Trophoblast cell (in vitro differentiated cells and primary cell): ENCODE measurements at regions not wholly inside any gene's neighbourhood (a gene's known extent, or its start where the extent isn't known, plus 50 kb on each side); places are given as distances from the start of the nearest gene placed in this dataset.
A peak's percentile ranks its signal among the peaks of the same experiment; 100 is the strongest.

Experiments
- DNase-seq, 2 donors: peaks; one replicate each; pipeline ENCODE4 v3.0.0-alpha.2; 2016
- H2AFZ ChIP-seq: 2 replicates; pipeline ENCODE4 v1.6.1; 2013; ENCODE audit warnings: low read length, moderate library complexity, mild to moderate bottlenecking; ENCODE audit not compliant: insufficient read depth, poor library complexity
- H2AK5ac ChIP-seq: 2 replicates; pipeline ENCODE4 v1.6.1; 2013; ENCODE audit warnings: mild to moderate bottlenecking, low read length
- H2BK120ac ChIP-seq: 2 replicates; pipeline ENCODE4 v1.6.1; 2013; ENCODE audit warnings: low read length, mild to moderate bottlenecking, moderate library complexity; ENCODE audit not compliant: insufficient read depth, poor library complexity
- H2BK12ac ChIP-seq: 2 replicates; pipeline ENCODE4 v1.6.1; 2013; ENCODE audit warnings: mild to moderate bottlenecking, low read length, moderate library complexity
- H2BK5ac ChIP-seq: 2 replicates; pipeline ENCODE4 v1.6.1; 2013; ENCODE audit warnings: low read length, low read depth, moderate library complexity, mild to moderate bottlenecking; ENCODE audit not compliant: poor library complexity
- H3K14ac ChIP-seq: 2 replicates; pipeline ENCODE4 v1.6.1; 2013; ENCODE audit warnings: mild to moderate bottlenecking, low read length
- H3K18ac ChIP-seq: 2 replicates; pipeline ENCODE4 v1.6.1; 2013; ENCODE audit warnings: mild to moderate bottlenecking, low read length
- H3K23ac ChIP-seq: 2 replicates; pipeline ENCODE4 v1.6.1; 2013; ENCODE audit warnings: low read length
- H3K27ac ChIP-seq: 2 replicates; pipeline ENCODE4 v1.5.1; 2013; ENCODE audit warnings: low read depth, mild to moderate bottlenecking, inconsistent platforms, low read length, moderate library complexity
- H3K27me3 ChIP-seq: 2 replicates; pipeline ENCODE4 v1.6.1; 2013; ENCODE audit warnings: inconsistent platforms, mild to moderate bottlenecking, low read length, moderate library complexity; ENCODE audit not compliant: insufficient read depth
- H3K36me3 ChIP-seq, 2 experiments: 1 replicate in 1 of 2; 2 replicates in 1 of 2; pipeline ENCODE4 v1.6.1; 2013; ENCODE audit warnings: low read length in 2 of 2, mild to moderate bottlenecking in 2 of 2, moderate library complexity in 1 of 2; ENCODE audit not compliant: insufficient read depth in 2 of 2, control insufficient read depth in 1 of 2
- H3K4ac ChIP-seq: 2 replicates; pipeline ENCODE4 v1.6.1; 2013; ENCODE audit warnings: low read depth, mild to moderate bottlenecking, low read length, moderate library complexity
- H3K4me1 ChIP-seq, 2 experiments: 1 replicate in 1 of 2; 2 replicates in 1 of 2; pipeline ENCODE4 v1.6.1; 2013; ENCODE audit warnings: low read length in 2 of 2, mild to moderate bottlenecking in 2 of 2, moderate library complexity in 1 of 2; ENCODE audit not compliant: insufficient read depth in 2 of 2, control insufficient read depth in 1 of 2
- H3K4me2 ChIP-seq: 2 replicates; pipeline ENCODE4 v1.6.1; 2013; ENCODE audit warnings: inconsistent platforms, mild to moderate bottlenecking, low read length, moderate library complexity
- H3K4me3 ChIP-seq: 2 replicates; pipeline ENCODE4 v1.5.1; 2013; ENCODE audit warnings: mild to moderate bottlenecking, low read depth, low read length, inconsistent platforms
- H3K79me1 ChIP-seq: one replicate; pipeline ENCODE4 v1.6.1; 2013; ENCODE audit warnings: low read length
- H3K79me2 ChIP-seq: 2 replicates; pipeline ENCODE4 v1.6.1; 2013; ENCODE audit warnings: low read length, mild to moderate bottlenecking; ENCODE audit not compliant: control insufficient read depth, insufficient read depth, poor library complexity
- H3K9ac ChIP-seq: 2 replicates; pipeline ENCODE4 v1.6.1; 2013; ENCODE audit warnings: mild to moderate bottlenecking, low read length
- H3K9me3 ChIP-seq: 2 replicates; pipeline ENCODE4 v1.6.1; 2013; ENCODE audit warnings: low read depth, mild to moderate bottlenecking, control low read depth, inconsistent platforms, low read length; ENCODE audit not compliant: insufficient read depth
- H4K12ac ChIP-seq: 2 replicates; pipeline ENCODE4 v1.6.1; 2013; ENCODE audit warnings: low read depth, mild to moderate bottlenecking, low read length, moderate library complexity
- H4K8ac ChIP-seq: 2 replicates; pipeline ENCODE4 v1.6.1; 2013; ENCODE audit warnings: low read depth, mild to moderate bottlenecking, low read length, moderate library complexity
- H4K91ac ChIP-seq: one replicate; pipeline ENCODE4 v1.6.1; 2013; ENCODE audit warnings: low read depth, mild to moderate bottlenecking, low read length, moderate library complexity
- WGBS: extraction: QIAGEN DNeasy Blood & Tissue Kit; methylation state at CpG from one replicate; pipeline ENCODE4 v1.1.7; 2013; ENCODE audit warnings: missing lambda C conversion rate; ENCODE audit not compliant: insufficient read length, insufficient coverage; ENCODE audit errors: extremely low coverage; 5-methylcytosine and 5-hydroxymethylcytosine counted together

DNA sequence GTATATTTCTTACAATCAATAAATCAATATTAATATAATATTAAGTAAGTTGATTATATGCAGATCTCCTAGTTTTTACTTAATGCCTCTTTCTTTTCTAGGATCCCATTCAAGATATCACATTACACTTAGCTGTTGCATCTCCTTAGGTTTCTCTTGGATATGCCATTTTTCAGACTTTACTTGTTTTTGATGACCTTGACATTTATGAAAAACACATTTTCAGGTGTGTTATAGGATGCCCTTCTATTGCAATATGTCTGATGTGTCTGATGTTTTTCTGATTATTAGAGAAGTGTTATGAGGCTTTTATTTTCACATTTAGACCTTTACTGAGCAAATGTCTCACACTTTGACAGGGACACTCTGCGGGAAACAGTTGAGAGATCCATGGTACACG, 933.6 kb upstream of the CNTNAP5 start:
- Histone ChIP-seq H2AFZ (no peak overlapping the region), H4K91ac (no peak overlapping the region), H3K9me3 (no peaks in the 10 kb centered on the region), H3K9ac (no peak overlapping the region), H4K8ac (no peak overlapping the region), H3K18ac (no peak overlapping the region), H3K27me3 (no peaks in the 10 kb centered on the region), H3K4ac (no peak overlapping the region), H3K27ac (no peak overlapping the region), H2AK5ac (no peak overlapping the region), H2BK120ac (no peak overlapping the region), H3K4me3 (no peak overlapping the region), H3K79me2 (no peaks in the 10 kb centered on the region), H2BK5ac (no peak overlapping the region), H3K4me1 (peaks cover 0 to 2% of the 10 kb centered on the region in 2 experiments), H3K14ac (no peak overlapping the region), H3K36me3 (no peaks in the 10 kb centered on the region), H4K12ac (no peak overlapping the region), H3K79me1 (no peaks in the 10 kb centered on the region), H3K4me2 (no peak overlapping the region), H2BK12ac (no peak overlapping the region), H3K23ac (no peak overlapping the region)
- no peak for DNase-seq
- no CpG with 5 or more reads among the region's 2 CpGs for WGBS

GRCh38 chr2:123093199-123093598, 931.9 kb upstream of the CNTNAP5 start:
- no peak for DNase-seq
- H4K8ac ChIP-seq = no peak overlapping the region
- H2BK120ac ChIP-seq = no peak overlapping the region
- no peak overlapping the region for H3K27ac ChIP-seq
- no peak overlapping the region for H3K18ac ChIP-seq
- H3K4me2 ChIP-seq = no peak overlapping the region
- no peak overlapping the region for H2BK5ac ChIP-seq
- no peaks in the 10 kb centered on the region for H3K27me3 ChIP-seq
- no peak overlapping the region for H2AK5ac ChIP-seq
- H3K9me3 ChIP-seq = no peaks in the 10 kb centered on the region
- H2AFZ ChIP-seq = no peak overlapping the region
- H3K14ac ChIP-seq = no peak overlapping the region
- no peak overlapping the region for H3K9ac ChIP-seq
- no peaks in the 10 kb centered on the region for H3K36me3 ChIP-seq
- no peak overlapping the region for H4K12ac ChIP-seq
- no peak overlapping the region for H4K91ac ChIP-seq
- H3K4ac ChIP-seq = no peak overlapping the region
- no peaks in the 10 kb centered on the region for H3K79me1 ChIP-seq
- H3K23ac ChIP-seq = no peak overlapping the region
- no CpG with 5 or more reads among the region's 2 CpGs for WGBS
- no peak overlapping the region for H2BK12ac ChIP-seq
- H3K4me3 ChIP-seq = no peak overlapping the region
- no peaks in the 10 kb centered on the region for H3K4me1 ChIP-seq
- no peaks in the 10 kb centered on the region for H3K79me2 ChIP-seq

- no peaks in the 10 kb centered on the region for H3K9me3 ChIP-seq
- H3K4me2 ChIP-seq = no peak overlapping the region
- peak overlapping the region; percentile 34 for H3K14ac ChIP-seq
- no peak overlapping the region for H3K4ac ChIP-seq
- DNase-seq = no peak
- no peaks in the 10 kb centered on the region for H3K4me1 ChIP-seq
- WGBS = no CpG with 5 or more reads among the region's 13 CpGs
- H3K27ac ChIP-seq = no peak overlapping the region
- H3K79me1 ChIP-seq = no peaks in the 10 kb centered on the region
- H3K18ac ChIP-seq = no peak overlapping the region
- no peaks in the 10 kb centered on the region for H3K36me3 ChIP-seq
- H3K4me3 ChIP-seq = no peak overlapping the region
- H3K23ac ChIP-seq = no peak overlapping the region
- no peak overlapping the region for H4K91ac ChIP-seq
- no peak overlapping the region for H4K8ac ChIP-seq
- H2BK5ac ChIP-seq = no peak overlapping the region
- H2AFZ ChIP-seq = no peak overlapping the region
- H4K12ac ChIP-seq = no peak overlapping the region
- no peak overlapping the region for H2AK5ac ChIP-seq
- no peak overlapping the region for H3K9ac ChIP-seq
- H2BK120ac ChIP-seq = no peak overlapping the region
- peak overlapping the region; percentile 69 for H2BK12ac ChIP-seq
- H3K27me3 ChIP-seq = no peaks in the 10 kb centered on the region
- no peaks in the 10 kb centered on the region for H3K79me2 ChIP-seq
Observed at GRCh38 chr2:123095219-123095835, 929.8 kb upstream of the CNTNAP5 start.

GRCh38 chr2:123098619-123099018, 926.5 kb upstream of the CNTNAP5 start:
- no peak overlapping the region for H2BK120ac ChIP-seq
- no peak overlapping the region for H4K12ac ChIP-seq

More at GRCh38 chr2:123098619-123099018, 926.5 kb upstream of the CNTNAP5 start:
- Histone ChIP-seq H3K79me1 (no peaks in the 10 kb centered on the region), H3K79me2 (no peaks in the 10 kb centered on the region), H3K4me2 (no peak overlapping the region), H3K27ac (no peak overlapping the region), H3K36me3 (no peaks in the 10 kb centered on the region), H2BK5ac (no peak overlapping the region), H3K23ac (no peak overlapping the region), H3K18ac (no peak overlapping the region), H3K9me3 (no peaks in the 10 kb centered on the region), H3K9ac (no peak overlapping the region), H3K14ac (no peak overlapping the region), H3K4ac (no peak overlapping the region), H3K4me1 (no peaks in the 10 kb centered on the region), H2AK5ac (no peak overlapping the region), H2BK12ac (no peak overlapping the region), H2AFZ (no peak overlapping the region), H3K27me3 (no peaks in the 10 kb centered on the region), H4K91ac (no peak overlapping the region), H3K4me3 (no peak overlapping the region), H4K8ac (no peak overlapping the region)
- DNase-seq = no peak
